GM23338 (cell line): ENCODE measurements at regions not wholly inside any gene's neighbourhood (a gene's known extent, or its start where the extent isn't known, plus 50 kb on each side); places are given as distances from the start of the nearest gene placed in this dataset.

Experiments used
- CREB1 ChIP-seq: fragments of 250-450 bp; sonication (Bioruptor Pico); IDR thresholded peaks from 2 replicates; pipeline ENCODE4 v1.5.0; 2020; ENCODE audit warnings: low read depth, mild to moderate bottlenecking, moderate library complexity
- CTCF ChIP-seq, 2 experiments: fragments of 200-600 bp in 1 of 2; sonication (generic) in 1 of 2; conservative IDR thresholded peaks; 2 replicates each; pipeline versions ENCODE4 v1.5.1 to v1.6.1; 2016 to 2017; ENCODE audit warnings: antibody characterized with exemption in 2 of 2, low read depth in 2 of 2, mild to moderate bottlenecking in 2 of 2, moderate library complexity in 1 of 2
- ETS1 ChIP-seq: IDR thresholded peaks from 2 replicates; pipeline ENCODE4 v1.6.1; 2016; ENCODE audit warnings: antibody characterized with exemption
- EZH2 ChIP-seq: fragments of 200-600 bp; sonication (generic); IDR thresholded peaks from one replicate; pipeline ENCODE4 v1.8.0; 2017; ENCODE audit warnings: antibody characterized with exemption, mild to moderate bottlenecking, low read depth; ENCODE audit not compliant: unreplicated experiment
- EZH2phosphoT487 ChIP-seq: fragments of 200-600 bp; sonication (generic); IDR thresholded peaks from one replicate; pipeline ENCODE4 v1.8.1; 2018; ENCODE audit warnings: antibody characterized with exemption; ENCODE audit not compliant: unreplicated experiment
- JUNB ChIP-seq: IDR thresholded peaks from one replicate; pipeline ENCODE4 v1.6.1; 2016; ENCODE audit warnings: antibody characterized with exemption; ENCODE audit not compliant: unreplicated experiment
- NANOG ChIP-seq: IDR thresholded peaks from 2 replicates; pipeline ENCODE4 v1.6.1; 2016; ENCODE audit warnings: antibody characterized with exemption, borderline replicate concordance
- POLR2AphosphoS5 ChIP-seq: IDR thresholded peaks from 2 replicates; pipeline ENCODE4 v1.6.1; 2016; ENCODE audit warnings: antibody characterized with exemption, low read depth
- ZNF462 ChIP-seq: fragments of 250-450 bp; sonication (Bioruptor Pico); IDR thresholded peaks from 2 replicates; pipeline ENCODE4 v1.5.0; 2020; ENCODE audit warnings: mild to moderate bottlenecking, moderate library complexity

- TF ChIP-seq ZNF462 (CRISPR knock-in tag) (no peak), POLR2AphosphoS5 (no peak), CREB1 (CRISPR knock-in tag) (no peak), ETS1 (no peak), NANOG (no peak), EZH2 (no peak), EZH2phosphoT487 (no peak), CTCF (conservative IDR thresholded peaks at IDR 0.05; ENCODE audit: low read depth in 2 of 2) (no peak), JUNB (no peak)
Observed at GRCh38 chr6:9979996-9980395, 434.9 kb downstream of the TFAP2A start (continued).
